Loucy (cell line): ENCODE measurements at regions not wholly inside any gene's neighbourhood (a gene's known extent, or its start where the extent isn't known, plus 50 kb on each side); places are given as distances from the start of the nearest gene placed in this dataset.

Experiments
- EZH2phosphoT487 ChIP-seq: fragments of 200-600 bp; IDR thresholded peaks from 2 replicates; pipeline ENCODE4 v1.6.1; 2018; ENCODE audit warnings: antibody characterized with exemption, mild to moderate bottlenecking, moderate library complexity, borderline replicate concordance
- TF ChIP-seq, protein P1 (sequence below): fragments of 200-600 bp; sonication (generic); conservative IDR thresholded peaks from 2 replicates; pipeline ENCODE4 v1.5.1; 2014; ENCODE audit warnings: mild to moderate bottlenecking, antibody characterized with exemption, low read length

DNA sequence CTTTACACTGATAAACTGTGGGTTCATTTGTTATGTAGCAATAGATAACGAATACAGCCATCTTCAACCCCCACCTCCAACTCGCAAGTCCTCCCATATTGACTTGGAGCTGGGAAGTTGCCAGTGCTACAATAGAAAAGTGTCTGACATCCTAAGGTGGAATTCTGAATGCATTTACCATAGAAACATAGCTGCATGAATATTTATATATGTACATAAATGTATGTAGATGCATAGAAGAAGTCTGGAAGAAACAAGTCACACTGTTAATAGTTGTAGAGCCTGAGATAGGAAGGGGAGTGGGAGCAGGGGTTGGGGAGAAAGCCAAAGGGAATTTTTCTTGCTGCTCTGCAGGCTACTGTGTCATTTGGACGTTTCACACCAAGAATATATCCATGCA is 88.1 kb upstream of the SSBP2 start:
- TF ChIP-seq, protein P1, sequence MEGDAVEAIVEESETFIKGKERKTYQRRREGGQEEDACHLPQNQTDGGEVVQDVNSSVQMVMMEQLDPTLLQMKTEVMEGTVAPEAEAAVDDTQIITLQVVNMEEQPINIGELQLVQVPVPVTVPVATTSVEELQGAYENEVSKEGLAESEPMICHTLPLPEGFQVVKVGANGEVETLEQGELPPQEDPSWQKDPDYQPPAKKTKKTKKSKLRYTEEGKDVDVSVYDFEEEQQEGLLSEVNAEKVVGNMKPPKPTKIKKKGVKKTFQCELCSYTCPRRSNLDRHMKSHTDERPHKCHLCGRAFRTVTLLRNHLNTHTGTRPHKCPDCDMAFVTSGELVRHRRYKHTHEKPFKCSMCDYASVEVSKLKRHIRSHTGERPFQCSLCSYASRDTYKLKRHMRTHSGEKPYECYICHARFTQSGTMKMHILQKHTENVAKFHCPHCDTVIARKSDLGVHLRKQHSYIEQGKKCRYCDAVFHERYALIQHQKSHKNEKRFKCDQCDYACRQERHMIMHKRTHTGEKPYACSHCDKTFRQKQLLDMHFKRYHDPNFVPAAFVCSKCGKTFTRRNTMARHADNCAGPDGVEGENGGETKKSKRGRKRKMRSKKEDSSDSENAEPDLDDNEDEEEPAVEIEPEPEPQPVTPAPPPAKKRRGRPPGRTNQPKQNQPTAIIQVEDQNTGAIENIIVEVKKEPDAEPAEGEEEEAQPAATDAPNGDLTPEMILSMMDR = no peak
- TF ChIP-seq EZH2phosphoT487 = no peak
